ENCODE measurements at regions not wholly inside any gene's neighbourhood (a gene's known extent, or its start where the extent isn't known, plus 50 kb on each side); places are given as distances from the start of the nearest gene placed in this dataset.

GRCh38 chr2:236405357-236405756, 141.2 kb upstream of the ASB18 start:
- TF ChIP-seq, protein P1, sequence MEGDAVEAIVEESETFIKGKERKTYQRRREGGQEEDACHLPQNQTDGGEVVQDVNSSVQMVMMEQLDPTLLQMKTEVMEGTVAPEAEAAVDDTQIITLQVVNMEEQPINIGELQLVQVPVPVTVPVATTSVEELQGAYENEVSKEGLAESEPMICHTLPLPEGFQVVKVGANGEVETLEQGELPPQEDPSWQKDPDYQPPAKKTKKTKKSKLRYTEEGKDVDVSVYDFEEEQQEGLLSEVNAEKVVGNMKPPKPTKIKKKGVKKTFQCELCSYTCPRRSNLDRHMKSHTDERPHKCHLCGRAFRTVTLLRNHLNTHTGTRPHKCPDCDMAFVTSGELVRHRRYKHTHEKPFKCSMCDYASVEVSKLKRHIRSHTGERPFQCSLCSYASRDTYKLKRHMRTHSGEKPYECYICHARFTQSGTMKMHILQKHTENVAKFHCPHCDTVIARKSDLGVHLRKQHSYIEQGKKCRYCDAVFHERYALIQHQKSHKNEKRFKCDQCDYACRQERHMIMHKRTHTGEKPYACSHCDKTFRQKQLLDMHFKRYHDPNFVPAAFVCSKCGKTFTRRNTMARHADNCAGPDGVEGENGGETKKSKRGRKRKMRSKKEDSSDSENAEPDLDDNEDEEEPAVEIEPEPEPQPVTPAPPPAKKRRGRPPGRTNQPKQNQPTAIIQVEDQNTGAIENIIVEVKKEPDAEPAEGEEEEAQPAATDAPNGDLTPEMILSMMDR (conservative IDR thresholded peaks at IDR 0.05; ENCODE audit: low read depth, low read length): no peak
- no peak for TF ChIP-seq EZH2phosphoT487 (IDR thresholded peaks at IDR 0.05; ENCODE audit: borderline replicate concordance, low read length)
- TF ChIP-seq EZH2 (IDR thresholded peaks at IDR 0.05; ENCODE audit: low read length, unreplicated experiment): no peak

All from PC-3 (cell line).